ENCODE measurements at regions not wholly inside any gene's neighbourhood (a gene's known extent, or its start where the extent isn't known, plus 50 kb on each side); places are given as distances from the start of the nearest gene placed in this dataset.
"Not testable (repeated sequence)": the region's sequence is repeated elsewhere in the genome, so short reads cannot be mapped to it uniquely, and the experiment has no call there.

DNA sequence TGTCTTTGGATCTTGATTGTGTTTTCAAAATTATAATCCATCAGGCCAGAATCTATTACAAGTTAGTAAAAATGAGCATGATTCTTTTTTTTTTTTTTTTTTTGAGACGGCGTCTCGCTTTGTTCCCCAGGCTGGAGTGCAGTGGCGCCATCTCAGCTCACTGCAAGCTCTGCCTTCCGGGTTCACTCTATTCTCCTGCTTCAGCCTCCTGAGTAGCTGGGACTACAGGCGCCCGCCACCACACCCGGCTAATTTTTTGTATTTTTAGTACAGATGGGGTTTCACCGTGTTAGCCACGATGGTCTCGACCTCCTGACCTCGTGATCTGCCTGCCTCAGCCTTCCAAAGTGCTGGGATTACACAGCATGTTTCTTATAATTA is 258.8 kb downstream of the ANAPC1 start:
- H3K27me3 ChIP-seq (ENCODE audit: control insufficient read depth in 1 of 2, insufficient read depth in 2 of 2, low read length in 2 of 2); H3K36me3 ChIP-seq (ENCODE audit: control insufficient read depth in 2 of 2, insufficient read depth in 2 of 2, low read length in 1 of 2); H3K9me3 ChIP-seq (ENCODE audit: control insufficient read depth in 2 of 2, insufficient read depth in 1 of 2, low read depth in 1 of 2, low read length in 1 of 2); H3K4me3 ChIP-seq (ENCODE audit: low read depth in 1 of 2, low read length in 2 of 2); H3K4me1 ChIP-seq (ENCODE audit: control insufficient read depth in 2 of 2, insufficient read depth in 2 of 2, low read length in 1 of 2): not testable (repeated sequence)
- peak overlapping the region; percentile 50 to 87 for H3K27ac ChIP-seq (ENCODE audit: low read depth in 2 of 2, low read length in 1 of 2)
- 75 to 84% methylated on average over 11 to 12 of the region's 12 CpGs for WGBS, 2 donors

- no peaks in the 10 kb centered on the region for H3K27me3 ChIP-seq (ENCODE audit: control insufficient read depth in 1 of 2, insufficient read depth in 2 of 2, low read length in 2 of 2)
- no peaks in the 10 kb centered on the region for H3K4me1 ChIP-seq (ENCODE audit: control insufficient read depth in 2 of 2, insufficient read depth in 2 of 2, low read length in 1 of 2)
- no peak overlapping the region for H3K4me3 ChIP-seq (ENCODE audit: low read depth in 1 of 2, low read length in 2 of 2)
- no peaks in the 10 kb centered on the region for H3K36me3 ChIP-seq (ENCODE audit: control insufficient read depth in 2 of 2, insufficient read depth in 2 of 2, low read length in 1 of 2)
- WGBS, 2 donors: 90 to 93% methylated on average over 2 of the region's 2 CpGs
- H3K27ac ChIP-seq (ENCODE audit: low read depth in 2 of 2, low read length in 1 of 2): peak overlapping the region; percentile 50 to 87
- H3K9me3 ChIP-seq (ENCODE audit: control insufficient read depth in 2 of 2, insufficient read depth in 1 of 2, low read depth in 1 of 2, low read length in 1 of 2): no peaks in the 10 kb centered on the region
Observed at GRCh38 chr2:111626037-111626864, 257.7 kb downstream of the ANAPC1 start.

- Histone ChIP-seq H3K4me1 (ENCODE audit: control insufficient read depth in 2 of 2, insufficient read depth in 2 of 2, low read length in 1 of 2) (no peaks in the 10 kb centered on the region), H3K9me3 (ENCODE audit: control insufficient read depth in 2 of 2, insufficient read depth in 1 of 2, low read depth in 1 of 2, low read length in 1 of 2) (no peaks in the 10 kb centered on the region), H3K36me3 (ENCODE audit: control insufficient read depth in 2 of 2, insufficient read depth in 2 of 2, low read length in 1 of 2) (no peaks in the 10 kb centered on the region), H3K27ac (ENCODE audit: low read depth in 2 of 2, low read length in 1 of 2) (no peak overlapping the region), H3K27me3 (ENCODE audit: control insufficient read depth in 1 of 2, insufficient read depth in 2 of 2, low read length in 2 of 2) (no peaks in the 10 kb centered on the region), H3K4me3 (ENCODE audit: low read depth in 1 of 2, low read length in 2 of 2) (no peak overlapping the region)
Observed at GRCh38 chr2:111626865-111627163, 257.2 kb downstream of the ANAPC1 start.

DNA sequence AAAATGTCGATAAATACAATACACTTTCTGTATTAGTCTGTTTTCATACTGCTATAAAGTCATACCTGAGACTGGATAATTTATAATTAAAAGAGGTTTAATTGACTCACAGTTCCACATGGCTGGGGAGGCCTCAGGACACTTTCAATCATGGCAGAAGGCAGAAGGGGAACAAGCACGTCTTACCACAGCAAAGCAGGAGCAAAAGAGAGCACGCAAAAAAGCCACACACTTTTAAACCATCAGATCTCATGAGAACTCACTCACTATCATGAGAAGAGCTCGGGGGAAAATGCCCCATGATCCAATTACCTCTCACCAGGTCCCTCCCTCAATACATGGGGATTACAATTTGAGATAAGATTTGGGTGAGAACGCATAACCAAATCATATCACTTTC is 256.7 kb downstream of the ANAPC1 start:
- Histone ChIP-seq H3K27ac (ENCODE audit: low read depth in 2 of 2, low read length in 1 of 2) (no peak overlapping the region), H3K9me3 (ENCODE audit: control insufficient read depth in 2 of 2, insufficient read depth in 1 of 2, low read depth in 1 of 2, low read length in 1 of 2) (no peaks in the 10 kb centered on the region), H3K4me1 (ENCODE audit: control insufficient read depth in 2 of 2, insufficient read depth in 2 of 2, low read length in 1 of 2) (no peaks in the 10 kb centered on the region), H3K27me3 (ENCODE audit: control insufficient read depth in 1 of 2, insufficient read depth in 2 of 2, low read length in 2 of 2) (no peaks in the 10 kb centered on the region), H3K4me3 (ENCODE audit: low read depth in 1 of 2, low read length in 2 of 2) (no peak overlapping the region), H3K36me3 (ENCODE audit: control insufficient read depth in 2 of 2, insufficient read depth in 2 of 2, low read length in 1 of 2) (no peaks in the 10 kb centered on the region)
- WGBS, 2 donors: 88 to 92% methylated on average over 5 of the region's 5 CpGs

- WGBS, 2 donors: 82 to 84% methylated on average over 1 of the region's 1 CpG
- peaks cover 0 to 2% of the 10 kb centered on the region in 2 donors for H3K4me1 ChIP-seq (ENCODE audit: control insufficient read depth in 2 of 2, insufficient read depth in 2 of 2, low read length in 1 of 2)
Observed at GRCh38 chr2:111628221-111628620, 255.8 kb downstream of the ANAPC1 start.

GRCh38 chr2:111629983-111630382 is 254.0 kb downstream of the ANAPC1 start:
- Histone ChIP-seq H3K27me3 (ENCODE audit: control insufficient read depth in 1 of 2, insufficient read depth in 2 of 2, low read length in 2 of 2) (no peaks in the 10 kb centered on the region), H3K9me3 (ENCODE audit: control insufficient read depth in 2 of 2, insufficient read depth in 1 of 2, low read depth in 1 of 2, low read length in 1 of 2) (no peaks in the 10 kb centered on the region), H3K36me3 (ENCODE audit: control insufficient read depth in 2 of 2, insufficient read depth in 2 of 2, low read length in 1 of 2) (no peaks in the 10 kb centered on the region), H3K4me3 (ENCODE audit: low read depth in 1 of 2, low read length in 2 of 2) (no peak overlapping the region), H3K4me1 (ENCODE audit: control insufficient read depth in 2 of 2, insufficient read depth in 2 of 2, low read length in 1 of 2) (peaks cover 0 to 2% of the 10 kb centered on the region in 2 donors), H3K27ac (ENCODE audit: low read depth in 2 of 2, low read length in 1 of 2) (no peak overlapping the region)
- 89 to 95% methylated on average over 2 of the region's 2 CpGs for WGBS, 2 donors

More at GRCh38 chr2:111628221-111628620, 255.8 kb downstream of the ANAPC1 start:
- Histone ChIP-seq H3K36me3 (ENCODE audit: control insufficient read depth in 2 of 2, insufficient read depth in 2 of 2, low read length in 1 of 2) (no peaks in the 10 kb centered on the region), H3K4me3 (ENCODE audit: low read depth in 1 of 2, low read length in 2 of 2) (no peak overlapping the region), H3K27me3 (ENCODE audit: control insufficient read depth in 1 of 2, insufficient read depth in 2 of 2, low read length in 2 of 2) (no peaks in the 10 kb centered on the region), H3K9me3 (ENCODE audit: control insufficient read depth in 2 of 2, insufficient read depth in 1 of 2, low read depth in 1 of 2, low read length in 1 of 2) (no peaks in the 10 kb centered on the region), H3K27ac (ENCODE audit: low read depth in 2 of 2, low read length in 1 of 2) (no peak overlapping the region)

DNA sequence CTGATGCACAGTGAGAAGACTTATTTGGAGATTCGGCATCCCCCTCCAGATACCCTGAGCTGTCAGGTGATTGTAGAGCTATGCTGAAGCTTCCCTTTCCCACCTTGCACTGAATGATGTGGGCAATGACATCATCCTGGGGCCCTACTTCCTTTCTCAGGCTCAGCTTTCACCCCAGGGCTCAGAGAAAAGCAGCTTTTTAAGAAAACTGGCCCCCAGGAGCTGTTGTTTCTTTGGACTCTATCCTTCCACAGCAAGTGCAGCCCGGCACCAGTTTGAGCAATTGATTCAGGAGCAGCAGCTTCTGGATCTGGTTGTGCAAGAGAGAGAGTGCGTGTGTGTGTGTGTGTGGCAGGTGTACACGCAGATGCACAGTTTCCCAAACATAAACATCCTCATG is 251.3 kb downstream of the ANAPC1 start:
- 74 to 77% methylated on average over 4 of the region's 4 CpGs for WGBS, 2 donors
- Histone ChIP-seq H3K4me1 (ENCODE audit: control insufficient read depth in 2 of 2, insufficient read depth in 2 of 2, low read length in 1 of 2) (peaks cover 0 to 2% of the 10 kb centered on the region in 2 donors), H3K27ac (ENCODE audit: low read depth in 2 of 2, low read length in 1 of 2) (no peak overlapping the region), H3K27me3 (ENCODE audit: control insufficient read depth in 1 of 2, insufficient read depth in 2 of 2, low read length in 2 of 2) (no peaks in the 10 kb centered on the region), H3K36me3 (ENCODE audit: control insufficient read depth in 2 of 2, insufficient read depth in 2 of 2, low read length in 1 of 2) (no peaks in the 10 kb centered on the region), H3K9me3 (ENCODE audit: control insufficient read depth in 2 of 2, insufficient read depth in 1 of 2, low read depth in 1 of 2, low read length in 1 of 2) (no peaks in the 10 kb centered on the region), H3K4me3 (ENCODE audit: low read depth in 1 of 2, low read length in 2 of 2) (no peak overlapping the region)

- H3K4me3 ChIP-seq (ENCODE audit: low read depth in 1 of 2, low read length in 2 of 2): no peak overlapping the region
- H3K4me1 ChIP-seq (ENCODE audit: control insufficient read depth in 2 of 2, insufficient read depth in 2 of 2, low read length in 1 of 2): peaks cover 0 to 2% of the 10 kb centered on the region in 2 donors
- WGBS, 2 donors: 94 to 97% methylated on average over 2 of the region's 2 CpGs
- H3K36me3 ChIP-seq (ENCODE audit: control insufficient read depth in 2 of 2, insufficient read depth in 2 of 2, low read length in 1 of 2): no peaks in the 10 kb centered on the region
- H3K9me3 ChIP-seq (ENCODE audit: control insufficient read depth in 2 of 2, insufficient read depth in 1 of 2, low read depth in 1 of 2, low read length in 1 of 2): peaks cover 0 to 2% of the 10 kb centered on the region in 2 donors
- no peaks in the 10 kb centered on the region for H3K27me3 ChIP-seq (ENCODE audit: control insufficient read depth in 1 of 2, insufficient read depth in 2 of 2, low read length in 2 of 2)
- no peak overlapping the region for H3K27ac ChIP-seq (ENCODE audit: low read depth in 2 of 2, low read length in 1 of 2)
Observed at GRCh38 chr2:111633189-111633588, 250.8 kb downstream of the ANAPC1 start.

DNA sequence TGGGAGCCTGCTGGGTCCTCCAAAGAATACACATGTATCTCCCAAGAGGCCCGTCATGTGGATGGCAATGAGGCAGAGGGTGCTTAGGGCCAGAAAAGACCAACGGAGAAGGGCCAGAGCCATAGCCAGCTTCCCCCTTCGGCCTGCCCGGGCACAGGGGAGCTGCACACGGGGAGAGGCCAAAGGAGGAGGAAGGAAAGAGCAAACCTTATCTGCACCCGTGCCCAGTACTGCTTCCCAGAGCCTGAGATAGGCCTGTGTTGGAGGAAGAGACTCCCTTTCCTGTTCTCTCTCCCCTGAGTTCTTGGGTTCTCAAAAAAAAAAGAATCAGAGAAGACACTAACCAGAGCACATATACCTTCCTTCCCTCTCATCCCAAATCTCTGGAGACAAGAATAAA is 250.3 kb downstream of the ANAPC1 start:
- Histone ChIP-seq H3K4me1 (ENCODE audit: control insufficient read depth in 2 of 2, insufficient read depth in 2 of 2, low read length in 1 of 2) (peaks cover 0 to 2% of the 10 kb centered on the region in 2 donors), H3K4me3 (ENCODE audit: low read depth in 1 of 2, low read length in 2 of 2) (no peak overlapping the region), H3K36me3 (ENCODE audit: control insufficient read depth in 2 of 2, insufficient read depth in 2 of 2, low read length in 1 of 2) (no peaks in the 10 kb centered on the region), H3K9me3 (ENCODE audit: control insufficient read depth in 2 of 2, insufficient read depth in 1 of 2, low read depth in 1 of 2, low read length in 1 of 2) (peaks cover 0 to 2% of the 10 kb centered on the region in 2 donors), H3K27ac (ENCODE audit: low read depth in 2 of 2, low read length in 1 of 2) (no peak overlapping the region), H3K27me3 (ENCODE audit: control insufficient read depth in 1 of 2, insufficient read depth in 2 of 2, low read length in 2 of 2) (no peaks in the 10 kb centered on the region)
- WGBS, 2 donors: 85 to 90% methylated on average over 6 of the region's 6 CpGs

- WGBS, 2 donors: 68% methylated on average over 2 of the region's 2 CpGs
- Histone ChIP-seq H3K4me3 (ENCODE audit: low read depth in 1 of 2, low read length in 2 of 2) (no peak overlapping the region), H3K36me3 (ENCODE audit: control insufficient read depth in 2 of 2, insufficient read depth in 2 of 2, low read length in 1 of 2) (no peaks in the 10 kb centered on the region), H3K27me3 (ENCODE audit: control insufficient read depth in 1 of 2, insufficient read depth in 2 of 2, low read length in 2 of 2) (no peaks in the 10 kb centered on the region), H3K27ac (ENCODE audit: low read depth in 2 of 2, low read length in 1 of 2) (no peak overlapping the region), H3K4me1 (ENCODE audit: control insufficient read depth in 2 of 2, insufficient read depth in 2 of 2, low read length in 1 of 2) (peaks cover 0 to 2% of the 10 kb centered on the region in 2 donors), H3K9me3 (ENCODE audit: control insufficient read depth in 2 of 2, insufficient read depth in 1 of 2, low read depth in 1 of 2, low read length in 1 of 2) (peaks cover 0 to 2% of the 10 kb centered on the region in 2 donors)
Observed at GRCh38 chr2:111634050-111634794, 249.8 kb downstream of the ANAPC1 start.

Data from esophagus (tissue), 2 donors.